Kasumi-1 (cell line): ENCODE measurements at regions not wholly inside any gene's neighbourhood (a gene's known extent, or its start where the extent isn't known, plus 50 kb on each side); places are given as distances from the start of the nearest gene placed in this dataset.

Experiments used
- DNase-seq, 2 experiments: peaks; one replicate each; lab custom pipeline; 2025; lab: John Stamatoyannopoulos, UW

GRCh38 chr6:113375950-113376846 is 480.9 kb upstream of the MARCKS start:
- DNase-seq, result no peak

- DNase-seq, result no peak
Measured at GRCh38 chr6:113376847-113377165, 480.3 kb upstream of the MARCKS start.

GRCh38 chr6:113377362-113377942 is 479.7 kb upstream of the MARCKS start:
- no peak for DNase-seq

GRCh38 chr6:113380591-113380990 is 476.6 kb upstream of the MARCKS start:
- no peak for DNase-seq

GRCh38 chr6:113381232-113381631 is 475.9 kb upstream of the MARCKS start:
- no peak for DNase-seq

- DNase-seq, result peak; percentile 51 to 67
Measured at GRCh38 chr6:113381959-113382358, 475.2 kb upstream of the MARCKS start.

GRCh38 chr6:113383701-113384100 is 473.4 kb upstream of the MARCKS start:
- DNase-seq, result no peak

GRCh38 chr6:113385020-113385431 is 472.1 kb upstream of the MARCKS start:
- DNase-seq, result no peak

GRCh38 chr6:113388996-113389395 is 468.1 kb upstream of the MARCKS start:
- DNase-seq, result no peak

GRCh38 chr6:113392551-113393055 is 464.5 kb upstream of the MARCKS start:
- no peak for DNase-seq

- no peak for DNase-seq
Measured at GRCh38 chr6:113394216-113394615, 462.9 kb upstream of the MARCKS start.

- DNase-seq, result no peak
Measured at GRCh38 chr6:113394729-113395128, 462.4 kb upstream of the MARCKS start.

- DNase-seq, result no peak
Measured at GRCh38 chr6:113396730-113397129, 460.4 kb upstream of the MARCKS start.

GRCh38 chr6:113397236-113397635 is 459.9 kb upstream of the MARCKS start:
- DNase-seq, result no peak

- DNase-seq, result no peak
Measured at GRCh38 chr6:113401231-113401630, 455.9 kb upstream of the MARCKS start.

GRCh38 chr6:113402544-113402943 is 454.6 kb upstream of the MARCKS start:
- DNase-seq, result no peak

- DNase-seq, result no peak
Measured at GRCh38 chr6:113403966-113404595, 453.1 kb upstream of the MARCKS start.

- DNase-seq, result no peak
Measured at GRCh38 chr6:113405326-113406047, 451.7 kb upstream of the MARCKS start.

GRCh38 chr6:113406048-113406695 is 451.0 kb upstream of the MARCKS start:
- DNase-seq, result no peak

GRCh38 chr6:113411011-113411410 is 446.1 kb upstream of the MARCKS start:
- DNase-seq, result peak in 1 of 2 experiments; percentile 4

GRCh38 chr6:113412589-113413357 is 444.4 kb upstream of the MARCKS start:
- DNase-seq, result no peak
